ENCODE measurements at regions not wholly inside any gene's neighbourhood (a gene's known extent, or its start where the extent isn't known, plus 50 kb on each side); places are given as distances from the start of the nearest gene placed in this dataset.
A peak's percentile ranks its signal among the peaks of the same experiment; 100 is the strongest.

DNA sequence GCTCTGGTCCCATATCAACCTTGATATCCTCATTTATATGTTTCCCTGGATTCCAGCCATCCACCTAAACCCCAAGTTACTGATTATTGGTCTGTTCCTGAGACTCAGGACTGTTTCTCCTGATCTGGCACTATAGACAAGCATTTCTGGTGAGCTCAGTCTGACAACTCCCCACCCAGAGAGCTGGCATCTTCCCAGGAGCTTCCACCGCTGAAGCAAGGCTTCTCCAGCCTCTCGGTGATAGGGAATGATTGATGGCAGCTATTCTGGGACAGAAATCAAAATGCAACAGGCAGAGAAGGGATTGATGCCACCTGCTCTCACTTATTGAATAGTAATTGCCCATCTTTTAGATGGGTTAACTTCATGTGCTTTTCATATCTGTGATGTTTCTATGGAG, 169.7 kb upstream of the GGTLC1 start:
- H3K27ac ChIP-seq, result no peak overlapping the region
- TF ChIP-seq, protein P1, sequence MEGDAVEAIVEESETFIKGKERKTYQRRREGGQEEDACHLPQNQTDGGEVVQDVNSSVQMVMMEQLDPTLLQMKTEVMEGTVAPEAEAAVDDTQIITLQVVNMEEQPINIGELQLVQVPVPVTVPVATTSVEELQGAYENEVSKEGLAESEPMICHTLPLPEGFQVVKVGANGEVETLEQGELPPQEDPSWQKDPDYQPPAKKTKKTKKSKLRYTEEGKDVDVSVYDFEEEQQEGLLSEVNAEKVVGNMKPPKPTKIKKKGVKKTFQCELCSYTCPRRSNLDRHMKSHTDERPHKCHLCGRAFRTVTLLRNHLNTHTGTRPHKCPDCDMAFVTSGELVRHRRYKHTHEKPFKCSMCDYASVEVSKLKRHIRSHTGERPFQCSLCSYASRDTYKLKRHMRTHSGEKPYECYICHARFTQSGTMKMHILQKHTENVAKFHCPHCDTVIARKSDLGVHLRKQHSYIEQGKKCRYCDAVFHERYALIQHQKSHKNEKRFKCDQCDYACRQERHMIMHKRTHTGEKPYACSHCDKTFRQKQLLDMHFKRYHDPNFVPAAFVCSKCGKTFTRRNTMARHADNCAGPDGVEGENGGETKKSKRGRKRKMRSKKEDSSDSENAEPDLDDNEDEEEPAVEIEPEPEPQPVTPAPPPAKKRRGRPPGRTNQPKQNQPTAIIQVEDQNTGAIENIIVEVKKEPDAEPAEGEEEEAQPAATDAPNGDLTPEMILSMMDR (IDR thresholded peaks at IDR 0.05), result no peak
- TF ChIP-seq ZFX (IDR thresholded peaks at IDR 0.05; ENCODE audit: borderline replicate concordance), result no peak

DNA sequence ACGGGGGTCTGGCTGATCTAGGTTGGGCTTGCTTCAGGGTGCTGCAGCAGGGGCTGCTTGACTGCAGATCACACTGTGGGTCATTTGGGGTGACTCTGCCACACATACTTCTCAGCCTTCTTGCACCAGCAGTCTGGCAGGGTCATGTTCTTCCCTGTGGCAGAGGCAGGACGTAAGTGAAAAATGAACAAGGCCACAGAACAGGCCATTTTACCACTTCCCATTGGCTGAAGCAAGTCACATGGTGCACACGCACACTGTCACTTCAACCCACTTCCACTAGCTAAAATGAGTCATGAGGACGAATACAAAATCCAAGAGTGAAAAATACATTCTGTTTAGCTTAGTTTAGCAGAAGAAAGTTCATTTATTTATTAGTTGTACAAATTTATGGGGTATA, 168.6 kb upstream of the GGTLC1 start:
- H3K27ac ChIP-seq, result no peak overlapping the region
- TF ChIP-seq, protein P1 (IDR thresholded peaks at IDR 0.05), result no peak
- TF ChIP-seq ZFX (IDR thresholded peaks at IDR 0.05; ENCODE audit: borderline replicate concordance), result no peak

DNA sequence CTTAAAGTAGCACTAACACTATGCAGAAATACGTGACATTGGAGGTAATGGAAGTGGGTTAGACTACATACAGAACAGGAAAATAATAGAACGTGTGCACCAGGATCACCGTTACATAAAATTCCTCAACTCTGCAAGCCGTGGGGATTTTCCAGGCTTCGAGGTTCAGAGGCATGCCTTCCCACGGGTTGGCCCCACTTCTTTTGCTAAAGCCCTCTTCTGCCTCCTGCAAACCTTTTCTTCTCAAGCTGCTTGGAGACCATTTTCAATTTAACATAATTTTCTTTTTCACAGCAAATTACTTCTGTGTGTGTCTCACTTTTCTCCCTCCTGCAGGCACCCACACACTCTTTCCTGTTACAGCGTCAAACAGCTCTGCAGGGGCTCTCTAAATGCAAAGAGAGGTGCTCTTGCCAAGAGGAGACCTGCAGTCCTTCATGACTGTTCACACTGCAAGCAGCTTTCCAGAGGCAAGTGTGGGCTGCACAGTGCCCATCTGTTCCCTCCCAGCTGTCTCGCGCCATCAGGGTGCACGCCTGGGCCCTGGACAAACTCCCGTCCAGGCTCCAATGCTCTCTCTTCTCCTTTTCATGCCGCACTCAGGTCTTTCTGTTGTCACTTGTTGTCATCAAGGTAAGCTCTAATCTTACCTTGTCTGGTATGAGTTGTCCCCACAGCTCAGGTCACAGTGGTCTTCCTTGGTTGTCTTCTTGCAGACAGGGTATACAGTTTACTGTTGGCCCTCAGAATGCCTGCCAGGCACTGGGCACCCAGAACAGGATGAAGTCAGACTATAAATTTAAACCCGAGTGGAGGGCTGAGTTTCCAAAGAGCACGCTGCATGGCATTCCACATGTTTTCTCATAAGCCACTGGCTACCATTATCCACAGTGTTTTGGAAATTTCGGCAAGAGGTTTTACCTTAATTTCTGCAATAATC, 164.8 kb upstream of the GGTLC1 start:
- no peak overlapping the region for H3K27ac ChIP-seq
- TF ChIP-seq ZFX (IDR thresholded peaks at IDR 0.05; ENCODE audit: borderline replicate concordance), result no peak
- TF ChIP-seq, protein P1 (IDR thresholded peaks at IDR 0.05), result no peak

DNA sequence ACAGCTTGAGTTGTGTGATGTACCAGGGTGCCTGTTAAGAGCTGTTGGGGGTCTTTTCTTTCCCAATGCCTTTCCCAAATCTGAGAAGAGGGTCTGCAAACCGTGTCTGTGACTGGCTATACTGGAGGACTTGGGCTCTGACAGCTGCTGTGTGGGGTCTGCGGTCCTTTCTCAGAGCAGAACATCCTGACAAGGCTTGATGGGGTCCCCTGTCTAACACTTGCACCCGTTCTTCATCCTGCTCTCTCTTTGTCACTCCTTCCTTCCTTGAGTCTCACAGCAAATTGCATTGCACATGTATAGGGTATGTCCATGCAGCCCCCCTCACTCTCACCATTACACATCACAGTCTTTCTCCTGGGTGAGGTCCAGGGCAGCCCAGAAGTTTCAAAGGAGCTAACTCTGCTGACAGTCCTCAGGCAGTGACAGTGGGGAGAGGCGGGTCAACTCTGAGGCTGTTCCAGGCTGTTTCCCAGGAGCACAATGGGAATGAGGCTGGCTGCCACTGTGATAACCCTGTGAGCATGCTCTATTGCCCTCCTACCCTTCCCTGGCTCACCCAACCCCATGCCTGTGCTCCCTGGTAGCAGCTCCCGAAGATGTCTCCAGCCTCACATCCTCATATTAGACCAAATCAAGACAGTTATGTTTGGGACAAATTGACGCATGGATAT, 163.2 kb upstream of the GGTLC1 start:
- H3K27ac ChIP-seq, result no peak overlapping the region
- TF ChIP-seq, protein P1 (IDR thresholded peaks at IDR 0.05), result no peak
- TF ChIP-seq ZFX (IDR thresholded peaks at IDR 0.05; ENCODE audit: borderline replicate concordance), result no peak

DNA sequence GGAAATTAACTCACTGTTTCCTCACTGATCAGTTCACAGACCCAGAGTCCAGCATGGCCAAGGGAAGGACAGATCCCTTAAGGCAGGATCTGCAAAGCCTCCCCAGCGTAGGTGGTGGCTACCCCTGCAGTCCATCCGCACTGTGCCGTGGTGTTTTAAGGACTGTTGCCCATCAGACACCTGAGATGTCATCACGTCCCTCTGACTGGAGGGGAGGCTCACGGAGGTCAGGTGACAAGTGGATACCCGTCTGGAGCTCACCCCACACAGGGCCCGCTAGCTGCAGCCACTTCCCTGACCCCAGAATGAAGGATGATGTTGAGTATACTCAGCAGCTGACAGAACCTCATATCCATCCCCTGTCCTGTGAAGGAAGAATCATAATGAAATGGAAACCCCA, 161.8 kb upstream of the GGTLC1 start:
- TF ChIP-seq, protein P1 (IDR thresholded peaks at IDR 0.05), result no peak
- TF ChIP-seq ZFX (IDR thresholded peaks at IDR 0.05; ENCODE audit: borderline replicate concordance), result no peak
- no peak overlapping the region for H3K27ac ChIP-seq

DNA sequence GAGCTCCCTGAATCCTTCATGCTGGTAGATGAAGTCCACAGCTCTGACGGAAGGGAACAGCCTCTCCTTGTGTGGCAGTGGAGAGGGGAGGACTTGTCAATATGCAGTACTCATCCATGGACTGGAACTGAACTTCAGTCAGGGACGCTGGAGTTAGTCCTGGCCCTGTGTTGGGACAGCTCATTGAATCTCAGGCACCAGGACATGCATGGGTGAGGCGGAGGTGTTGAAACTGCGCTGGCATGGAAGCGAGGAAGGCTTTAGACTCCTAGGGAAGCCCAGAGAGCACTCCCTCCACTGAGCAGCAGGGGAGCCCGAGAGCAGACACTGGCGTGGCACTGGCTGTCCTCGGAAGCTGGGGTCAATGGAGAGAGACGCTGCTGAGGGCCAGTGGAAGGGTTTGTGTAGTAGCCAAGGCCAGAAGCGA, 161.3 kb upstream of the GGTLC1 start:
- TF ChIP-seq, protein P1 (IDR thresholded peaks at IDR 0.05), result peak; percentile 78
- TF ChIP-seq ZFX (IDR thresholded peaks at IDR 0.05; ENCODE audit: borderline replicate concordance), result no peak
- no peak overlapping the region for H3K27ac ChIP-seq

DNA sequence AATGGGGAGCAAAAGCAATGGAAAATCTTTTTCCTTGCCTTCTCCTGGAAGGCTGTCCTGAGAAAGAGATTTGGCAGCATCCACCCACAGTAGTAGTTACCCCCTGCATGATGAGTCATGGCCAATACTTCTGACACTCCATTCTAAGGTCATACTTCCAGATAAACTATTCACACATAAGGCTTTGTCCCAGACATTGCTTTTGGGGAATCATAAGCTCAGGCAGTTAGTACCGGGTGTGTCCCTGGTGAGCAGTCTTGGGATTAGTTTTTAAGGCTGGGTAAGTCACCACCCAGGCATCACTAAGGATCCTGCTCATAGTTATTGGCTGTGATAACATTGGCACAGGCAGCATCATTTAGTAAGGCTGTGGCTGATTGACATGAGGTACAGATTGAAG, 160.6 kb upstream of the GGTLC1 start:
- TF ChIP-seq, protein P1 (IDR thresholded peaks at IDR 0.05), result no peak
- no peak for TF ChIP-seq ZFX (IDR thresholded peaks at IDR 0.05; ENCODE audit: borderline replicate concordance)
- no peak overlapping the region for H3K27ac ChIP-seq
